Mesendoderm (in vitro differentiated cells): ENCODE measurements at regions not wholly inside any gene's neighbourhood (a gene's known extent, or its start where the extent isn't known, plus 50 kb on each side); places are given as distances from the start of the nearest gene placed in this dataset.

ENCODE experiments used
- DNase-seq: peaks from one replicate; pipeline ENCODE4 v3.0.0; 2013
- H2AK5ac ChIP-seq: 2 replicates; pipeline ENCODE4 v1.6.1; 2013; ENCODE audit warnings: low read length, inconsistent platforms
- H2BK120ac ChIP-seq: 2 replicates; pipeline ENCODE4 v1.6.1; 2013; ENCODE audit warnings: low read depth, mild to moderate bottlenecking, low read length, moderate library complexity, mixed read lengths
- H2BK15ac ChIP-seq: replicated peaks from 2 replicates; pipeline ENCODE4 v1.6.1; 2013; ENCODE audit warnings: low read depth, mild to moderate bottlenecking, moderate library complexity
- H2BK5ac ChIP-seq: 2 replicates; pipeline ENCODE4 v1.6.1; 2013; ENCODE audit warnings: low read length, inconsistent platforms
- H3K18ac ChIP-seq: 2 replicates; pipeline ENCODE4 v1.6.1; 2013; ENCODE audit warnings: mild to moderate bottlenecking, low read length, mixed read lengths
- H3K23ac ChIP-seq: one replicate; pipeline ENCODE4 v1.6.1; 2013; ENCODE audit warnings: low read length
- H3K27ac ChIP-seq: 2 replicates; pipeline ENCODE4 v1.5.1; 2013; ENCODE audit warnings: low read depth, mild to moderate bottlenecking, inconsistent platforms, low read length, moderate library complexity
- H3K27me3 ChIP-seq: 2 replicates; pipeline ENCODE4 v1.6.1; 2013; ENCODE audit warnings: low read length, control low read depth, mild to moderate bottlenecking, inconsistent platforms; ENCODE audit not compliant: insufficient read depth, poor library complexity
- H3K36me3 ChIP-seq: 2 replicates; pipeline ENCODE4 v1.6.1; 2013; ENCODE audit warnings: low read length, inconsistent platforms; ENCODE audit not compliant: control insufficient read depth, insufficient read depth
- H3K4ac ChIP-seq: one replicate; pipeline ENCODE4 v1.6.1; 2013; ENCODE audit warnings: low read depth, mild to moderate bottlenecking, low read length, moderate library complexity
- H3K4me1 ChIP-seq: 2 replicates; pipeline ENCODE4 v1.6.1; 2013; ENCODE audit warnings: low read depth, low read length, inconsistent platforms; ENCODE audit not compliant: control insufficient read depth
- H3K4me2 ChIP-seq: 2 replicates; pipeline ENCODE4 v1.6.1; 2013; ENCODE audit warnings: low read length
- H3K4me3 ChIP-seq: 2 replicates; pipeline ENCODE4 v1.5.1; 2013; ENCODE audit warnings: mild to moderate bottlenecking, low read length
- H3K56ac ChIP-seq: one replicate; pipeline ENCODE4 v1.6.1; 2013; ENCODE audit warnings: low read length
- H3K79me1 ChIP-seq: 2 replicates; pipeline ENCODE4 v1.6.1; 2013; ENCODE audit warnings: low read length, inconsistent platforms
- H3K79me2 ChIP-seq: 2 replicates; pipeline ENCODE4 v1.6.1; 2013; ENCODE audit warnings: mild to moderate bottlenecking, low read length; ENCODE audit not compliant: control insufficient read depth, insufficient read depth
- H3K9ac ChIP-seq: 2 replicates; pipeline ENCODE4 v1.6.1; 2013; ENCODE audit warnings: low read length, inconsistent platforms
- H4K5ac ChIP-seq: one replicate; pipeline ENCODE4 v1.6.1; 2013; ENCODE audit warnings: low read length
- H4K8ac ChIP-seq: one replicate; pipeline ENCODE4 v1.6.1; 2013; ENCODE audit warnings: low read depth, mild to moderate bottlenecking, control low read depth, low read length, moderate library complexity
- WGBS: extraction: QIAGEN DNeasy Blood & Tissue Kit; methylation state at CpG from one replicate; pipeline ENCODE4 v1.1.7; 2013; ENCODE audit warnings: low lambda C conversion rate, missing lambda C conversion rate; ENCODE audit not compliant: insufficient coverage; ENCODE audit errors: extremely low coverage; 5-methylcytosine and 5-hydroxymethylcytosine counted together

GRCh38 chr10:61248013-61248412, 205.2 kb downstream of the TMEM26 start:
- Histone ChIP-seq H3K79me2 (no peaks in the 10 kb centered on the region), H2AK5ac (no peak overlapping the region), H2BK120ac (no peak overlapping the region), H3K56ac (no peak overlapping the region), H2BK15ac (no peak overlapping the region), H3K4me3 (no peak overlapping the region), H3K23ac (no peak overlapping the region), H3K27me3 (no peaks in the 10 kb centered on the region), H3K18ac (no peak overlapping the region), H3K4me1 (no peaks in the 10 kb centered on the region), H3K27ac (no peak overlapping the region), H3K9ac (no peak overlapping the region), H4K8ac (no peak overlapping the region), H3K79me1 (no peaks in the 10 kb centered on the region), H2BK5ac (no peak overlapping the region), H3K36me3 (no peaks in the 10 kb centered on the region), H3K4me2 (no peak overlapping the region), H4K5ac (no peak overlapping the region), H3K4ac (no peak overlapping the region)
- no peak for DNase-seq

DNA sequence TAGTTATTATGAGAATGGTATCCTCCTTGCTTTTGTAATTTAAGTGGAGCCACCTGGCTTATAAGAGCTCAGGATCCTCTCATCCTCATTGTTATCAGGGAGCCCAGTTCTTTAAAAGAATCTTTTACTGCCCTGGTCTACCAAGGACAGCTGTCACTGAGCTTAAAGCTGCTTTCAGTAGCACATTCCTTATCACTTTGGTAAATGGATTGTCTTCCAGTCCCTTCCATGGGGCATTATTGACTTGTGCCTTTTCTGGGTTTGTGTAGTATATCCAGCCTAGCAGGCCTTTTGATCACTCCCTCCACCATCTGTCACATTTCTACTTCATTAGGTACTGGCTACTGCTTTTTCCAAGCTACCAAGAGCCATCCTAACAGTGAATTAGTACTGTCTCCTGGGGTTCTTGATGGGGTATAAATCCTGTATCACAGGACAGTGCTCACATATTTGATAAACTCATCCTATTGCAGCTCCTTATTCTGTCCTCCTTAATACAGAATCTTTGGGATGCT, 208.9 kb downstream of the TMEM26 start:
- Histone ChIP-seq H2BK15ac (no peak overlapping the region), H3K9ac (no peak overlapping the region), H4K5ac (no peak overlapping the region), H2AK5ac (no peak overlapping the region), H3K23ac (no peak overlapping the region), H3K18ac (no peak overlapping the region), H3K79me2 (no peaks in the 10 kb centered on the region), H4K8ac (no peak overlapping the region), H3K79me1 (no peaks in the 10 kb centered on the region), H3K4me1 (no peaks in the 10 kb centered on the region), H3K27me3 (no peaks in the 10 kb centered on the region), H3K4me2 (no peak overlapping the region), H3K27ac (no peak overlapping the region), H3K4me3 (no peak overlapping the region), H3K4ac (no peak overlapping the region), H3K36me3 (no peaks in the 10 kb centered on the region), H3K56ac (no peak overlapping the region), H2BK120ac (no peak overlapping the region), H2BK5ac (no peak overlapping the region)
- no peak for DNase-seq

DNA sequence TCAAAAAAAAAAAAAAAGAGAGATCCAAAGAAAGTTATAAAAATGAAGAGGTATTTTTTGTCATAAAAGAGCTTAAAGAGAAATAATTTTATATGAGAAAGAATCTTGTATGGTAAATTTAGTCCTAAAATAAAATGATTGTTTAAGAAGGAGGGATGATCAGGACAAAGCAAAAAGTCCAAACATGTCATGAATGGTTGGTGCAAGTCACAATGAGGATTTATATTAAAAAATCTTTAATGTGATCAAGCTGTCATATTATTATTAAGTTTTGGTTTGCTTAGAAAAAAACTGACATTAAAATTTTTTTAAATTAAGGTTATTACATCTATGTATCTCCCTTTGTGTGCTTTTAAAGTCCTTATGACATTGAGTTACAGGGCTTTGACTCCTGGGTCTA, 220.4 kb downstream of the TMEM26 start:
- Histone ChIP-seq H3K36me3 (no peaks in the 10 kb centered on the region), H3K4me3 (no peak overlapping the region), H3K4me1 (no peaks in the 10 kb centered on the region), H3K4ac (no peak overlapping the region), H3K23ac (no peak overlapping the region), H3K4me2 (no peak overlapping the region), H3K27me3 (no peaks in the 10 kb centered on the region), H2AK5ac (no peak overlapping the region), H3K79me1 (no peaks in the 10 kb centered on the region), H3K18ac (no peak overlapping the region), H4K8ac (no peak overlapping the region), H2BK5ac (no peak overlapping the region), H2BK120ac (no peak overlapping the region), H4K5ac (no peak overlapping the region), H3K9ac (no peak overlapping the region), H3K79me2 (no peaks in the 10 kb centered on the region), H3K27ac (no peak overlapping the region), H3K56ac (no peak overlapping the region), H2BK15ac (no peak overlapping the region)
- DNase-seq: peak; percentile 11

- no peak overlapping the region for H3K4ac ChIP-seq
- no peak overlapping the region for H2BK5ac ChIP-seq
- H3K4me3 ChIP-seq: no peak overlapping the region
Measured at GRCh38 chr10:61225939-61226338, 227.2 kb downstream of the TMEM26 start.

DNA sequence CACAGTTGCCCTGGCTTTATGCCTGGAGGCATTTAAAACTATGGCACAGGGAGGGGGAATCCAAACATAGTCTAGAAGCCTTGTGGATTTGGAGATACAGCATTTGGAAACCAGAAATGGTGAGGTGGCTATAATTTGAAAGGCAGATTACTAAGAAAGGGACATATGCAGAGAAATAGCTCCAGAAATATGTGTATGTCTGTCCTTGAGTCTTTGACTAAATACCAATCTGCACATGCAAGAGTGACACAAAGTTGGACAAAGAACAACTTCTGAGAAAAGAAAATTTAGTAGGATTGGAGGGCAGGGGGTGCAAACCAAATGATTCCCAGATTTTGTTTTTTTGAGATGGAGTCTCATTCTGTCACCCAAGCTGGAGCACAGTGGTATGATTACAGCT, 229.6 kb downstream of the TMEM26 start:
- H2BK120ac ChIP-seq: no peak overlapping the region
- DNase-seq: no peak
- H3K23ac ChIP-seq: no peak overlapping the region
- no peaks in the 10 kb centered on the region for H3K79me2 ChIP-seq
- H3K4ac ChIP-seq: no peak overlapping the region
- no peaks in the 10 kb centered on the region for H3K79me1 ChIP-seq
- no peak overlapping the region for H2BK15ac ChIP-seq
- H3K56ac ChIP-seq: no peak overlapping the region
- H2AK5ac ChIP-seq: no peak overlapping the region
- H3K4me3 ChIP-seq: no peak overlapping the region
- no peak overlapping the region for H3K4me2 ChIP-seq
- no peaks in the 10 kb centered on the region for H3K27me3 ChIP-seq
- no peak overlapping the region for H2BK5ac ChIP-seq
- no peak overlapping the region for H3K18ac ChIP-seq
- no peak overlapping the region for H4K8ac ChIP-seq
- H4K5ac ChIP-seq: no peak overlapping the region
- no peaks in the 10 kb centered on the region for H3K36me3 ChIP-seq
- no peaks in the 10 kb centered on the region for H3K4me1 ChIP-seq
- no peak overlapping the region for H3K9ac ChIP-seq
- H3K27ac ChIP-seq: no peak overlapping the region

More at GRCh38 chr10:61225939-61226338, 227.2 kb downstream of the TMEM26 start:
- Histone ChIP-seq H2AK5ac (no peak overlapping the region), H3K23ac (no peak overlapping the region), H3K27ac (no peak overlapping the region), H3K79me2 (no peaks in the 10 kb centered on the region), H3K9ac (no peak overlapping the region), H3K18ac (no peak overlapping the region), H3K27me3 (no peaks in the 10 kb centered on the region), H2BK120ac (no peak overlapping the region), H3K79me1 (no peaks in the 10 kb centered on the region), H3K4me2 (no peak overlapping the region), H3K4me1 (no peaks in the 10 kb centered on the region), H3K56ac (no peak overlapping the region), H3K36me3 (no peaks in the 10 kb centered on the region), H2BK15ac (no peak overlapping the region), H4K5ac (no peak overlapping the region), H4K8ac (no peak overlapping the region)
- no peak for DNase-seq

- Histone ChIP-seq H3K4ac (no peak overlapping the region), H3K56ac (no peak overlapping the region), H3K79me2 (no peaks in the 10 kb centered on the region), H3K4me3 (no peak overlapping the region), H2BK120ac (no peak overlapping the region), H2BK15ac (no peak overlapping the region), H3K4me1 (no peaks in the 10 kb centered on the region), H2BK5ac (no peak overlapping the region), H3K36me3 (no peaks in the 10 kb centered on the region), H3K79me1 (no peaks in the 10 kb centered on the region), H3K27ac (no peak overlapping the region), H3K4me2 (no peak overlapping the region), H3K27me3 (no peaks in the 10 kb centered on the region), H3K9ac (no peak overlapping the region), H4K8ac (no peak overlapping the region), H4K5ac (no peak overlapping the region), H2AK5ac (no peak overlapping the region), H3K18ac (no peak overlapping the region), H3K23ac (no peak overlapping the region)
- no peak for DNase-seq
- WGBS: no CpG with 5 or more reads among the region's 1 CpG
Measured at GRCh38 chr10:61219696-61220095, 233.5 kb downstream of the TMEM26 start.
